ENCODE measurements at regions not wholly inside any gene's neighbourhood (a gene's known extent, or its start where the extent isn't known, plus 50 kb on each side); places are given as distances from the start of the nearest gene placed in this dataset.

DNA sequence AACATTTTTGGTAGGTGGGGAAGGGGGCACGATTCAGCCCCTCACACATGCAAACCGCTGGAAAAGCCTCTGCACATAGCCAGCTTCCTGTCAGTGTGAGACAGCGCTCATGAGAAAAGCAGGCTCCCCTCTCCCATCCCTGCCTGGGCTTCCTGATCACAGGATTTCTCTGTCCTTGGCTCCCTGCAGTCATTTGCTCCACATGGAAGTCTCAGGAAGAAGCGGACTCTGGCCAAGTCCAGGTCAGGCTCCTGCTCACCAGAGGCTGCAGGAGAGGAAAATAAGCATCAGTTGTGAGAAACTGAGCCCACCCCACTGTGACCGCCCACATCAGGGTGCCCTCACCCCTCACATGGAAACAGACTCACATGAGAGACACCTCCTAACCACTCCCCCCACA is 664.3 kb upstream of the TENM3 start:
- DNase-seq: no peak

DNA sequence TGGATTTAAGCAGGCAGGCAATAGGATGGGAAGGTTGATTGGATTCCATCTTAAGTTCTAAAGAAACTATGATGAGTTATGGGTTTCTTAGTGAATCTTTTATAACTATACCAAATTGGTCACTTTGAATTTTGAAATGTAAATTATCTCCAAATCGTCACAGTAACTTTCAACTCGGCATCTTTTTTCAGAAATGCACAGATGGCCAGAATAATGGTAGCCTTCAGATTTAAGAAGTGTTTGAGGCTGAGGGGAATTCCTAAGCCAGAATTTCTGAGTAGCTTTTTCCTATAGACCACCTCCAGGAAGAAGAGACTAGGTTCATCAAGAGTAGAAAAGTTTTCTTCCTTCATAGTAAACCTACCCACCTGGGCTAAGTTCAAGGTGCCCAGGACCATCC is 663.7 kb upstream of the TENM3 start:
- DNase-seq: no peak

DNA sequence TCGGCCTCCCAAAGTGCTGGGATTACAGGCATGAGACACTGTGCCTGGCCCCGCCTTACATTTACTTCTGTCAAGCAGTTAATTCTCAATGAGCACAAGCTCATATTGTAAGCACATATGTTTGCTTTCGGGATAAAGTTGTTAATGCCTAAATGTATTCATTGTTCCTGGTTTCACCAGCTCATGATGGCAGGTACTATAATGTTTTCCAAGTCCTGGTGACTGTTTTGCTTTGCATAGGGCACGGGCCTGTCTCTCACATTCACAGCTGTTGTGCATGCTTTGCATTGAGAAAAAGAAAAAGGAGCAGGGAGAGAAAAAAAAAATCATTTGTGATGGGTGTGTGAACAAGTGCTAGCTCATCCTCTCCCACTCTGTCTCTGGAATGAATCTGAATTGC is 661.2 kb upstream of the TENM3 start:
- DNase-seq: no peak

DNA sequence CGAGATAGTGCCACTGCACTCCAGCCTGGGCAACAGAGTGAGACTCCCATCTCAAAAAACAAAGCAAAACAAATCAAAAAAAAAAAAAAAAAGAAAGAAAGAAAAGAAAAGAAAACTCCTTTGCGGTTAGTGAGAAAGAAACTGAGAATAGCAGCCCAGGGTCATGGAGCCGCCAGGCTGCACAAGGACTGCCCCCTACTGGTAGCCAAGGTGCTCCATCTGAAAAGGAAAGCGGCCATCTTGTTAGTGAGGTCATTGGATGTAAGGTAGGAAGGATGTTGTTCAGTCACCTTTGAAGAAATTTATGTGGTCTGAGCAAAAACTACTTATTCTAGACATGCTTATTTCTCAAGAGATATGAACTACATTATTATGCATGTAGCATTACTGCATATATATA is 660.6 kb upstream of the TENM3 start:
- no peak for DNase-seq

DNA sequence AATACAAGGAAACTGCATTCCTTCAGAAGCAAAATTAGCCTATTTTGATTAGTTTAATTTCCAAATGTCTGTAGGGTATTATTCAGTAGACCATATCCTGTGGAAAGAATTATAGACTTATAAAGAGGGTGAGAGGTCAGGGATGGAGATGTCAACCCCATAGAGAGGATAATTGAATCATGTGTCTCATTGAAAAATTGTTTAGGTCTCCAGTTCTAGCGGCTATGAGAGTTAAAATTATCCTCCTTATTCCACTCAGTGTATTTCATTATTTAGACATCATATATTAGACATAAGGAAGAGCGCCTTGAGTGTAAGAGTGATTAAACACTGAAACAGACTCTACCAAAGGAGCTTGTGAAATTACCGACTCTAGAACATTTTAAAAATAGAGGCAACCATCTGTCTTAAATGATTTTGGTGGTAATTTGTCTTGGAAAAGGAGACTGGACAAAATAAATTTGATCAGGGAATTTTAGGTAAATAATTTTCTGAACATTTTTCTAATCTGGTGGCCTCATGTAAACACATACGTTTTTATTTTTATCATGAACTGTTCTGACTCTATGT is 654.4 kb upstream of the TENM3 start:
- no peak for DNase-seq

DNA sequence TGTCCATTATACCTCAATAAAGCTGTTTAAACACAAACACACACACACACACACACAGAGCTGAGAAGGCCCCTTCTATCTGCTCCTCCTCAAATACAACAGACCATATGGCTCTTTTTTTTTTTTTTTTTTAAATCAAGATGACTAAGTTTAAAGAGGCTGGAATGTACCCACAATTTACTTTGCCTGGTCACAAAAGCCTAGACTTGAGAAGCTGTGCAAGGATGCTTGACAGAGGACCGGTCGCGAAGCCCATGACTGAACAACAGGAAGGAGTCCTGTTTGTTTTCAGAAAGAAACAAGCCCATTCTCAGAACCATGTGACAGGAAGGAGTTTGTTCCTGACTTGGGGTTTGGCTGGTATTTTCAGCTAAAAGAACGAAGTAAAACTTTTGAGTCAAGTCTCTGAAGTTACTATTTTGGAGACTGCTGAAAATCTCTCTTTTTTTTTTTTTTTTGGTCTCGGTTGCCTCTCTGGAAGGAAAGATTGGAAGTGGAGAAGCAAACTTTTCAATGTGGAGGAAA is 650.9 kb upstream of the TENM3 start:
- DNase-seq: peak; percentile 16

DNA sequence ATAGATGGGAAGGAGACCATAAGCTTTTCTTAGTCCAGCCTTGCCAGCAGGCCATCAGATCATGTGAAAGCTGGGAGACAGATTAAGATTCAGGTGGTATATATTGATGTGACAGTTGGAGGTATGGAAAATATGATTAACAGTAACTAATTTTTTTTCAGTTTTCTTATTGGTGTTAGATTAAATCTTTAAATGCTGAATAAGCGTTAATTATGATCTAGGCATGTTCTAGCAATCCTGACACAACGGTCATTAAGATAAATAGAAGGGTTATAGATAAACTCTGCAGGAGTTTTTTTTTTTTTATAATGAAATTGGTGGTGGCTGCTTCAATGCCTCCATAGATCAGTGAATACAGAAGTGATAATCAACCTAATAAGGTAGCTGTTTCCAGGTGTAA is 649.5 kb upstream of the TENM3 start:
- no peak for DNase-seq

DNA sequence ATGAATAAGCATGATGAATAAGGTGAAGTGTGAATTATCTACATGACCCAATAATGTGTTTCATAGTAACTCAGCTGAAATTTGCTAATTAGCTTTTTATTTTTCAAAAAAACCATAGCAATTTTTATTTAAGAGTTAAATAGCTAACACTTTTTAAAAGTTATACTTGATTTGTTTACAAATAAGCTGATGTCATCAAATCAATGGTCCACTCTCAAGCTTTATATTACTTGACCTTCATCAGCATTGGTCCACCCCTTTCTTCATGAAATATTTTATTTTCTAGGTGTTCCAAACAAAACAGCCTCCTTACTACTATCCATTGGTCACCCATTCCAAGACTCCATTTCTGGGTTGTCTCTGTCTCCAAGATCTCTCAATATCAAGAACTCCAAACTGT is 649.0 kb upstream of the TENM3 start:
- DNase-seq: no peak

DNA sequence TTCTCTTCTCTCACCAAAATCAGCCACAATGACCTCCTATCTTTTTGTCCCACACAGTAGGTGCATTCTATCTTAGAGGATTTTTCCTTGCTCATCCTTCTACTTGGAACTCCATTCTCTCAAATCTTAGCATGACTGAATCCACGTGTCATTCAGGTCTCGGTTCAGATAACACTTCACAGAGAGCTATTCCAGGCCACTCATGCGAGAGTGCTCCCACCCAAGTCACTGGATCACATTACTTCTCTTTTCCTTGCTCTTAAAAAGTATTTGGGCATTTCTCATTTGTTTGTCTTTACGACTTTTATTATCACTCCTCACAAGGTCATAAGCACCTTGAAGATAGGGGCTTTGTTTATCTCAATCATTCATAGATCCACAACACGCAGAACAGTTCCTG is 647.5 kb upstream of the TENM3 start:
- DNase-seq: no peak

DNA sequence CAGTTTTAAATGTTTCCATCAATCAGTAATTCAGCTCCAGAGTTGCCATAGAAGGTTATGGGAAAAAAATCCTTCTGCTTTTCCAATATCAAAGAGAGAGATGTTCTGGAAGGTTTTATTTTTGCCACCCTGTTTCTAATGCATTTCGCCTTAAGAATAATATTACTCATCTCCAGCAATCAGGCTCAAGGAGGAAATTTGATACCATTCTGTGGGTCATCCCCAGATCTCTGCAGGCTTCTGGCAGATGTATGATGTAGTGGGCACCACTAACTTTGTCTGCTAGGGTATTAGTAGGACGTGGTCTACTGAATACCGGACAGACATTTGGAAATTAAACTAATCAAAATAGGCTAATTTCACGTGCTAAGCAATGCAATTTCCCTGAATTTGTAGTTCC is 645.4 kb upstream of the TENM3 start:
- no peak for DNase-seq

DNA sequence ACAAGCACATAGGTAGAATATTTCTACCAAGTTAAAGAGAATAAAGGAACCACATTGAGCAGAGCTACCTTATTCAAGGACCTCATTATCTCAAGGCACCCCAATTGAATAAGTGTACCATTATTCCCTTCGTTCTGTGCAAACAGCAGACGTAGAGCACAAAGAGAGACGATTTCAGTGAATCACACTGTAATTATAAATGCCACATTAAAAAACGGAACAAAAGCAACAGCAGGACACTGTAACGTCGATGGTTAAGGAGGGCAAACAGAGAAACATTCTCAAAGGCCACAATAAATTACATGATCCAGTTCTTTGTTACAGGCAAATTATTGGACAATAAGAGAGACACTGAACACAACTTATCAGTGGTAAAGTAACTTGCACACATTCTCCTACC is 644.1 kb upstream of the TENM3 start:
- DNase-seq: no peak

DNA sequence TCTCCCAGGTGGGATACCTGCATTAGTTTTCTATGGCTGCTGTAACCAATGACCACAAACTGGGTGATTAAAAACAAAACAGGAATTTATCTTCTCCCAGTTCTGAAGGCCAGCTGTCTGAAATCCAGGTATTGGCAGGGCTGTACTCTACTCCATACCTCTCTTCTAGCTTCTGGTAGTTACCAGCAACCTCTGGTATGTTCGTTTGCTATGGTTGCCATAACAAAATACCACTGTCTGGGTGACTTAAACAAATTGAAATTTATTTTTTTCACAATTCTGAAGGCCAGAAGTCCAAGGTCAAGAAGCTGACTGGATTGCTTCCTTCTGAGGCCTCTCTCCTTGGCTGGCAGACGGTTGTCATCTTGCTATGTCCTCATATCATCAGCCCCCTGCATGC is 642.1 kb upstream of the TENM3 start:
- DNase-seq: no peak

DNA sequence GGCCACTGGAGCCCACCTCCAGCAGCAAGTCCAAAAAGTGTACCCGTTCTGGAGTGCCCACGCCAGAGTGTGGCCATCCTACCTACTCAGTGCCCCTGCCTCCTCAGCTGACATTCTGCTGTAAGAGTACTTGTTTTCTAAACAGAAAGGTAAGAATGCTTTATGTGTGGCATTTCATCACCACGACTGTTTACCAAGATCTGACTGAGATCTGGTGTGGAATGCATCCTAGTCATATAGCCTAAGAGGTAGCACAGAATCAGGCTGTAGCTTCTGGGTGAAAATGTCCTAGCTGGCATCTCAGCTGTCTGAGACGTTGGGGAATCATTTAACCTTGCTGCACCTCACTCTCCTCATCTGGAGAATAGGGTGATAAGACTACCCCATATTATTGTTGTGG is 638.7 kb upstream of the TENM3 start:
- DNase-seq: no peak

DNA sequence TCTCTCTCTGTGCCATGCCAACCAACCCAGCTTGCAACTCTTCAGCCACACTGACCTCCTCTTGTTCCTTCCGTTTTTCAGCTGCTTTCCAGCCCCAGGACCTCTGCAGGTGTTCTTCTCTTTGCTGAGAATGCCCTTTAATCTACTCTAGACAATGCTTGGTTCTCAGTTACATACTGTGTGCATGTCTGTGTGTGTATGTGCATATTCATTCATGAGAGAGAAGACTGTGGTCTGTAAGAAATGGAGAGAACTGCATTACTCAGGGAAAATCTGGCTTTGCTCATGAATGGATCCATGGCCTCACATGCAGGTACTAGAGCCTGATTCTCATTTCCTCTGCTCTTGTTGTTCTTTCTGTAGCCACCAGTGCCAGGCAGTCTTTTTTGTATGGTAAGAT is 636.9 kb upstream of the TENM3 start:
- DNase-seq: no peak

DNA sequence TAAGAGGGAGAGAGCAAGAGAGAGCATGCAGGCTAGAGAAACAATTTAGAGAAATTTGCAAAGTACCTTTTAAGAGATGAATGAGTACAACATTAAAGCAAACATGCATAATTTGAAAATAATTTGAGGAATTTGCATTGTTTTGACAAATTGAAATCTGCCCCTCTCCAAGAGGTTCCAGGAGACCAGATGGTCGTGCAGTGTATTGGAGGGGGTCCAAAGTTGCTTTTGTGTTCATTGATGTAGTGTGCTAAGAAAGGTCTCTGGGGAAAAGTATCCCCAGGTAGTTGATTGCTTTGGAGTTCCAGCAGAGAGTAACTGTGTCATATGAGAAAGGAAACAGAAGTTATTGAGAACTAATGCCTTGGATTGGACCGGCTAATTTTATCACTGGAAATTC is 635.0 kb upstream of the TENM3 start:
- no peak for DNase-seq

DNA sequence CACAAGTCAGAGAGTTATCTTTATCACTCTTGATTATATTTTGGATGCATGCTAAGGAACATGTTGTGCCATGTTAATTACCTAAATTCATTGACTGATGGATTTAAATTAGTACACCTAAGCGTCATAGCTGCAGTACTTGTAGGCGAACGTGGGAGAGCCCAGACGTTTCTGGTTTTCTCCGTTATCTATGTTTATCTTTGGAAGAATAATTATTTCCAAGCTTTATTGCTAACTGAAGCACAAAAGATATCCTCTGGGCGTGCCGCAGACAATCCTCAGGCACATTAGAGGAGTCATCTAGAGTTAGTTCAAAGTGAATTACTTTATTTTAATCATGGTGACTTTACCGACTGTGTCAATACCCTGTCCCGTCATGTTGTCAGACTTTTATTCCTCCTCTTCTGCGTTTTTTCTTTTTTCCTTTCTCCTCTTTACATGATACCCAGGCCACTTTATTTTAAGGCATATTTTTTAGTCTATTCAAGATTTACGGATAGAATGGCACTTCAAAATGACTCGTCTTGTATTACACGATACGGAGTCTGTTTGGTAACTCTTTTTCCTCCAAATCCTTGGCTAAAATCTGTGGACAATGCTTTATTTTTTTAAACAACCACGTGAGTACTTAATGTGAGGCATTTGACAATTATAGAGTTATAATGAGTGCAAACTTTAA is 632.0 kb upstream of the TENM3 start:
- DNase-seq: no peak

DNA sequence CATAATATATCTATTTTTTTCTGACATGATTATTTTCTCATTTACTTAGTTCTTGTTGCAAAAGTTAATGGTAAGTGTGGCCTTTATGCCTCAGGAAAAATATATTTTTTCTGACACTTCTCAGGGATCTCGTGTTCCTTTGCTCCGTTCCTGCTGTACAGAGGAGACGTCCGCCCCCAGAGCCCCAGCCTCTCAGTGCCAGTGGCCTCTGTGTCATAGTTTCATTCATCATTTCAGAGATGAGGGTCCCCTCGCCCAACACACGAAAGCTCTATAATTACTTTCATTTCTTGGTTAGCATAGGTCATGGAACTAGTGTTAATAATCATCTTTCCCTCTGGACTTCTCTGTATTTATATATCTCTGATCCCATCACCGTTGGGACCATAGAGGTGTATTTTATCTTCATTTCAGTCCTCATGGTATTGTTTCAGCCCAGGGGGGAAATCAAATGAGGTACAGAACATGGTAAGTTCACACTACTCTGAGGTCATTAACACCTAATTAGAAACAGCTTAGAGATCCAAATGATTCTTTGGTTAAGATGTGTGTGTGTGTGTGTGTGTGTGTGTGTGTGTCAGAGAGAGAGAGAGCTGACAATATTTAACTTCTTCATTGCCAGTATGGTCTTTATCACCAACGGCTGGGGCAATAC is 631.1 kb upstream of the TENM3 start:
- no peak for DNase-seq

DNA sequence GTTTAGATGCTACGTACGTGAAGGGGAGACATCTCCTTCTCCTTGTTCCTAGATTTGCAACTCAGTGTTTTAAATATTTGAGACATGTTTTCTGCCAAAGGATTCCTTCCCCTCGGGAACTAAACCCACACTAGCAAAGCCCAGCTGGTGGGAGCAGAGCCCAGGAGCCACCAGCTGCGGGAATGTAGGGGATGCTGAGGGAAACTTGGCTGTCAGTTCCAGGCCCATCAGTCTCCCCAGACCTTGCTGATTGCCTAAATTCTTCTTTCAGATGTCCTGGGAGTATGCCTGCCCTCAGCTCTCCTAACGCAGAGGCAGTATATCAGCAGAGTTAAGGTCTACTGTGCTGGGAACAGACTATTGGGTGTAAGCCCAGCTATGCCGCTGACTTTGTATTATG is 630.0 kb upstream of the TENM3 start:
- no peak for DNase-seq

DNA sequence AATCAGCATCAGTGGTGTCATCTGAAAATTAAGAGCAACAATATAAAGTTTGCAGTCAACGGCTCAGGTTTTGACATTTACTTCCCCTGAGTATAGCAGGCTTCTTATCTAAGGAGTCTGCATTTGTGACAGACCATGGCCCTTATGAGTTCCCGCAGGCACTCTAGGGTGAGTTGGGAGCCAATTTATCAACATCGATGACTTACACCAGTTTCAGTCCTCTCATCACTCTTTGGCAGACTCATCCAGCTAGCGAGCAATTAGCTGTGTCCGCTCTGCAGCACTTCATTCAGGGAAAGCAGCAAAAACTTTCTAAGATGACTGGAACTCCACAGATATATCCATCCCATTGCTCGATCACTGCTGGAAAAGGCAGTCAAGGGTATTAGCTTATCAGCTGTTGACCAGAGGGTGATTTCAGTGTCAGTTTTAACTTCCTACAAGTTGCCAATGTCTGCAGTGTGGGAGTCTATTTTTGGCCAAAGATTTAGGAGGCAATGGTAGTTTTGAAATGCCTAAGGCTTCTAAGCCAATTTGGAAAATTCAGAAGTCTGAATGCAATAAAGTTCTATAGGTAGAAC is 625.1 kb upstream of the TENM3 start:
- DNase-seq: peak; percentile 17

DNA sequence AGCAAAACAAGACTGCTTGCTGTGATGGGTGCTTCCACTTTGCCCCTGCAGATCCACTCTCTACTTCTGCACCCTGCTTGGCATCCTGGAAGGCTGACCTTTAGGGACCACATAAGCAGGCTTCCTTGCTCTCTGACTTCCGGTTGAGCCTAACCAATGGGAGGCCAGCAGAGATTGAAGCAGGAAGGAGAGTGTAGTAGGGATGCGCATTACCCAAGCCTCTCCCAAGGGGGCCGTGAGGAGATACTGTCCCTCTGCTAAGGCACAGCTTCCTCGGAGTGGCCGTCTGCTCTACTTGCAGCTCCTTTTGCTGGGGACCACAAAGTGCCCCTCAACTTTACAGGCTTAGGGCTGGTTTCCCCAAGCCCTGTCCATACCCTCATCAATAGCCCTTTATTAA is 624.3 kb upstream of the TENM3 start:
- DNase-seq: no peak

DNA sequence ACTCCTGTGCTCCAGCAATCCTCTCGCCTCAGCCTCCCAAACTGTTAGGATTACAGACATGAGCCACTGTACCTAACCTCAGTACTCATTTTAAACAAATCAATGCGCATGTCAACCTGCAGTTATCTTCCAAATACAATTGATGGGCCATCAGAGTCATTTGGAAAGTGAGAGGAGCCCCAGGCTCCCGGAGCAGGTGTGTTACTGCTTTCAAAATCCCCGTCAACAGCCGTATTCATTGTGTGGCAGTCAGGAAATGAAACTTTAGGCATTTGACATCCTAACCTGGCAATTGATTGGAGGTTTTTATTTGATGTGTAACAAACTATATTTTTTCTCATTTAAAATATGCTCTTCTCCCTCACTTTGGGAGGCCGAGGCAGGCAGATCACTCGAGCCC is 623.6 kb upstream of the TENM3 start:
- no peak for DNase-seq

DNA sequence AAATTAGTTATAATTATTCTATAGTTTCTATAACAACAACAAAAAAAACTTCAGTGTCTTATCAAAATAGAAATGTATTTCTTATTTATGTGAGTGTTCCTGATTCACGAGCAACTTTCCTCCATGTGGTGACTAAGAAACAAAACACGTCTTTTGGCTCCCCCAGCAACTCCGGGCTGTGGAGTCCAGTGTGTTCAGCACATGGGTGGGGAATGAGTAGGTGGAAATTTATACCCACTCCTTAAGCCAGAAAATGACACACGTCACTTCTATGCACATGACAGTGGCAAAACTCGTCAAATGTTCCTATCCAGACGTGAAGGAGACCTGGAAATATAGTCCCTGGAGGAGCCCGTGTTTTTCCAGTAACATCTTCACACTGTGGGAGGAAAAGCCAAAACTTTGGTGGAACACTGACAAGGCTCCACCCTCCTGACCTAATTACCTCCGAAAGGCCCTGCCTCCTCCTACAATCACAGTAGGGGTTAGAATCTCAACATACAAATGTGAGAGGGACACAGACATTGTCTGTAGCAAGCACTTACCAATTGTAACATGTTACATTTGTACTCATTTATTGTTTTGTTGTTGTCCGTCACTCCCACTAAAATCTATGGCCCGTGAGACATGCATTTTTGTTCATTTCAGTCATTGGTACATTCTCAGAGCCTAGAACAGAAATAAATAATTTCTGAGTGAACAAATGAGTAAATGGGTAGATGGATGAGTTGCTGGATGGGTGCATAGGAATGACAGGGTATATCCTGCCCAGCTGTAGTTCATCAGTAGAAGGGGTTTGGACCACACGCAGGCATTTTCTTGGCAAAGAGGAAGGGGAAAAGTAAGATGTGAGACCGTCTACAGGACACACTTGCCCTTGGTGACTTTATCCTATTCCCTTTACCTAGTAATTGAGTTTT is 605.8 kb upstream of the TENM3 start:
- no peak for DNase-seq

DNA sequence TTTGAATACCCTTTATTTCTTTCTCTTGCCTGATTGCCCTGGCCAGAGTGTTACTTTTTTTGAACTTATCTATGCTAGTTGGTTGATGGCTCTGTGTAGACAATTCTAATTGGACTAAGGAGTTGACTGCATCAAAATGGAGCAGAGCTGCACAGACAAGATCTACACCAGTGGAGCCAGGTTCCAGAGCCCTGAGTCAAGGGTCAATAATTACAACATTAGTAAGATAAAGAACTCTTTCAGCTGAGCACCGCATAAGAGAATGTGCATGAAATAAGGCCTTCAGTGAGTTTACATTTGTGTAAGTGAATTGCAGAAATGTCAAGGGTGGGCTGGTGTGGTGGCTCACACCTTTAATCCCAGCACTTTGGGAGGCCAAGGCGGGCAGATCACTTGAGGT is 599.7 kb upstream of the TENM3 start:
- DNase-seq: no peak
